HG02884 (cell line): ENCODE measurements at regions not wholly inside any gene's neighbourhood (a gene's known extent, or its start where the extent isn't known, plus 50 kb on each side); places are given as distances from the start of the nearest gene placed in this dataset.

Experiments
- ATAC-seq: cut with Tn5 transposase; IDR thresholded peaks from one replicate; pipeline ENCODE4 v1.9.1; 2021; ENCODE audit warnings: mild to moderate bottlenecking, moderate library complexity; ENCODE audit not compliant: unreplicated experiment

GRCh38 chr1:223445402-223445801 is 52.2 kb downstream of the CCDC185 start:
- no peak for ATAC-seq

- ATAC-seq = no peak
Measured at GRCh38 chr1:223453902-223454301, 60.7 kb downstream of the CCDC185 start.

- ATAC-seq = no peak
Measured at GRCh38 chr1:223454959-223455358, 61.7 kb downstream of the CCDC185 start.

- ATAC-seq = no peak
Measured at GRCh38 chr1:223455470-223455869, 62.3 kb downstream of the CCDC185 start.

- no peak for ATAC-seq
Measured at GRCh38 chr1:223456747-223457146, 63.5 kb downstream of the CCDC185 start.

- no peak for ATAC-seq
Measured at GRCh38 chr1:223460566-223461189, 67.5 kb downstream of the CCDC185 start.

GRCh38 chr1:223462047-223462630 is 68.9 kb downstream of the CCDC185 start:
- ATAC-seq = no peak

GRCh38 chr1:223462866-223463404 is 69.7 kb downstream of the CCDC185 start:
- no peak for ATAC-seq

GRCh38 chr1:223466151-223466550 is 72.9 kb downstream of the CCDC185 start:
- ATAC-seq = no peak

GRCh38 chr1:223471566-223471965 is 78.4 kb downstream of the CCDC185 start:
- no peak for ATAC-seq

GRCh38 chr1:223472057-223472456 is 78.8 kb downstream of the CCDC185 start:
- ATAC-seq = no peak

GRCh38 chr1:223473601-223474344 is 80.6 kb downstream of the CCDC185 start:
- ATAC-seq = no peak

- no peak for ATAC-seq
Measured at GRCh38 chr1:223474804-223475203, 81.6 kb downstream of the CCDC185 start.

GRCh38 chr1:223477456-223477855 is 84.2 kb downstream of the CCDC185 start:
- no peak for ATAC-seq

GRCh38 chr1:223478606-223479005 is 85.4 kb downstream of the CCDC185 start:
- no peak for ATAC-seq

- ATAC-seq = no peak
Measured at GRCh38 chr1:223479261-223479660, 86.0 kb downstream of the CCDC185 start.

GRCh38 chr1:223479718-223480425 is 86.7 kb downstream of the CCDC185 start:
- no peak for ATAC-seq

- no peak for ATAC-seq
Measured at GRCh38 chr1:223482132-223482531, 88.9 kb downstream of the CCDC185 start.

- ATAC-seq = peak; percentile 61
Measured at GRCh38 chr1:223482766-223483165, 89.6 kb downstream of the CCDC185 start.

GRCh38 chr1:223483511-223483910 is 90.3 kb downstream of the CCDC185 start:
- ATAC-seq = no peak

GRCh38 chr1:223486366-223486765 is 93.2 kb downstream of the CCDC185 start:
- ATAC-seq = no peak
